GM11168 (cell line): ENCODE measurements at regions not wholly inside any gene's neighbourhood (a gene's known extent, or its start where the extent isn't known, plus 50 kb on each side); places are given as distances from the start of the nearest gene placed in this dataset.
"Not testable (repeated sequence)": the region's sequence is repeated elsewhere in the genome, so short reads cannot be mapped to it uniquely, and the experiment has no call there.

Experiments used
- in situ Hi-C: fragments of 300-500 bp; cut with MboI; formaldehyde crosslinking; loops from one replicate; pipeline ENCODE4 v1.12.0; 2022; ENCODE audit warnings: low sequenced_read_pairs; ENCODE audit not compliant: unreplicated experiment

- in situ Hi-C loops: no loop called here
Observed at GRCh38 chr10:33721509-33721908, 387.0 kb upstream of the NRP1 start.

- in situ Hi-C loops: no loop called here
Observed at GRCh38 chr10:33720161-33720560, 385.7 kb upstream of the NRP1 start.

GRCh38 chr10:33719005-33719703 lies 384.7 kb upstream of the NRP1 start:
- in situ Hi-C loops: no loop called here

GRCh38 chr10:33716501-33717267 lies 382.2 kb upstream of the NRP1 start:
- in situ Hi-C loops: no loop called here

GRCh38 chr10:33715303-33715975 lies 381.0 kb upstream of the NRP1 start:
- in situ Hi-C loops: no loop called here

- in situ Hi-C loops: no loop called here
Observed at GRCh38 chr10:33712825-33713224, 378.4 kb upstream of the NRP1 start.

GRCh38 chr10:33710006-33710405 lies 375.5 kb upstream of the NRP1 start:
- in situ Hi-C loops: no loop called here

GRCh38 chr10:33709008-33709753 lies 374.7 kb upstream of the NRP1 start:
- in situ Hi-C loops: no loop called here

- in situ Hi-C loops: no loop called here
Observed at GRCh38 chr10:33708561-33708960, 374.1 kb upstream of the NRP1 start.

- in situ Hi-C loops: no loop called here
Observed at GRCh38 chr10:33706746-33707145, 372.3 kb upstream of the NRP1 start.

GRCh38 chr10:33706191-33706590 lies 371.7 kb upstream of the NRP1 start:
- in situ Hi-C loops: no loop called here

GRCh38 chr10:33704214-33704830 lies 369.9 kb upstream of the NRP1 start:
- in situ Hi-C loops: no loop called here

- in situ Hi-C loops: no loop called here
Observed at GRCh38 chr10:33703501-33704213, 369.2 kb upstream of the NRP1 start.

GRCh38 chr10:33698033-33698432 lies 363.6 kb upstream of the NRP1 start:
- in situ Hi-C loops: no loop called here

- in situ Hi-C loops: no loop called here
Observed at GRCh38 chr10:33697016-33697415, 362.5 kb upstream of the NRP1 start.

- in situ Hi-C loops: no loop called here
Observed at GRCh38 chr10:33695536-33695935, 361.1 kb upstream of the NRP1 start.

GRCh38 chr10:33690536-33690935 lies 356.1 kb upstream of the NRP1 start:
- in situ Hi-C loops: not testable (repeated sequence)

GRCh38 chr10:33688506-33688905 lies 354.0 kb upstream of the NRP1 start:
- in situ Hi-C loops: no loop called here

GRCh38 chr10:33684211-33684611 lies 349.7 kb upstream of the NRP1 start:
- in situ Hi-C loops: no loop called here

GRCh38 chr10:33681595-33681994 lies 347.1 kb upstream of the NRP1 start:
- in situ Hi-C loops: no loop called here
